D341Med (cell line): ENCODE measurements at regions not wholly inside any gene's neighbourhood (a gene's known extent, or its start where the extent isn't known, plus 50 kb on each side); places are given as distances from the start of the nearest gene placed in this dataset.

Experiments
- DNase-seq: peaks from one replicate; pipeline ENCODE4 v3.0.0; 2012; ENCODE audit warnings: low spot score

DNA sequence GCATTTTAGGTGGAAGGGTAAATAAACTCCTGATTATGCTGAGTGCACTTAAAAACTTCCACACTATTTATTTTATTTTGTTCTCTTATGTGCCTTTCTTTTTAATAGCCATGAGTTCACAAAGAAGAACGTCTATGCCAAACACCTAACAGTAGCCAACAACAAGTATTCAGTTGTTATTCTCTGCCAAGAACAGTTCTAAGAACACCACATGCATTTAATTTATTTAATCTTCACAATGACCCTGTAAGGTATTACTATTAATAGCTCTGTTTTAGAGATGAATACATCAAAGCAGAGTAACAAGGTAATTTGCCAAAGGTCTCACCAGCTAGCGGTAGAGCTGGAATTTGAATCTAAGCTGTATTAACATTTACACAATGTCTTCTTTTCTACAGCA, 240.1 kb downstream of the ALG10B start:
- no peak for DNase-seq

DNA sequence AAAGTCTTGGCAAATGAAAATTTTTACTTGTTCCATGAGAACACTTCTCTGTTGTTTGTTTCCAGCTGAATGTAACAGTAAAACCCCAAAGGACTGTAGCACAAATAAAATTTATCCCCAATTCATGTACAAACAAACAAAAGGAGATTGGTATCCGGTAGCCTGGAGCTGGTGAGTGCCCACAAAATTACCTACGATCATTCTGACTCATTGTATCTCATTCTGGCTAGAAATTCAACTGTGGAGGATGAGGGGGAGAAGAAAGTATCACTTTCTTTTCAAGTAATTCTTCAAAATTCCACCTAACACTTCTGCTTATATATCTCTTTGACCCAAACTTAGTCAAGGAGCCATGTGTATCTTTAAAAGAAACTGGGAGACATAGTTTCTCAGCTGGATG, 268.5 kb downstream of the ALG10B start:
- no peak for DNase-seq

DNA sequence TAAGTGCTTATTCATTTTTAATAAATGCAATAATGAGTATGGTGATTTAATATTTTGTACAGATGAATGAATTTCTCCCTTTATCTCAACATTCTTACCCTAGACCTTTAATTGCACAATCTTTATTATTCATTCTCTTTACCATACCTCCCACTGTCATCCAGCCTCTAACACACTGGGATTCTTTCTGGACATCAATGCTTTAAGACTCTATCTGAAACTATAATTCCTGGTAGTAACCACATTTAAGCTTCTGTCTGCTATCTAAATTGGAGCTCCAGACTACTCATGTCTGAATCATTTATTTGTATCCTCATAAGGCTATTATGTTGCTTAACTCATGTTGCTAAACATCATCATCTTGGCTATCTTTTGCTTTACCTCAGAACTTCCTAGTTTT, 270.2 kb downstream of the ALG10B start:
- no peak for DNase-seq

GRCh38 chr12:38587594-38587993, 271.0 kb downstream of the ALG10B start:
- no peak for DNase-seq

DNA sequence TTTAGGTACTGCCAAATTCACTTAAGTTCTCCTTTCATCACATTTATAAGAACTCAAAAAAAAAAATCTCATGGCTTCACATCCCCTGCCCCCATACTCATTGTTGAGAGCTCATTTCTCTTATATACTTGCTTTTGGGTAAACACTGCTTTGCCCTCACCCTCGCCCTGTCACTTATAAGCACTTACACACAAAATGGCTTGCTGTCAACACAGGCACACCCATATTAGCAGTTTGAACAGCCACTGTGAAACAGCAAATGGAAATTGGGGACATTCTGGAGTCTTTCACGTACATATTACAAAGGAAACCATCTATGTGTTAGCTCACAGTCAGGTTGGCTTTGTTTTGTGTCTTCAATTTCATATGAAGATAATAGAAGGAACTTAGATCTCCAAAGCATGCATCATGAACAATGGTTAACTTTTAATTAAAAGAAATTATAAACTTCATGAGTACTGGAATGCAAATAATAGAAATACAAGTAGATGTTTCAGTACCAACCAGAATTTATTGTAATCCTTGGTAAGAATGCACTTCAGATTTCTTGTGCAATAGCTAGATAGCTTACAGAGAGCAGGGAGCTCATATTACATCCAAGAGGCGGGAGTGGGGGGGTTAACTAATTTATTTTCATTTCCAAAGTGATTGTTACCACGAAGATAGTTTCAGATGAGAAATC, 272.2 kb downstream of the ALG10B start:
- DNase-seq, result no peak

DNA sequence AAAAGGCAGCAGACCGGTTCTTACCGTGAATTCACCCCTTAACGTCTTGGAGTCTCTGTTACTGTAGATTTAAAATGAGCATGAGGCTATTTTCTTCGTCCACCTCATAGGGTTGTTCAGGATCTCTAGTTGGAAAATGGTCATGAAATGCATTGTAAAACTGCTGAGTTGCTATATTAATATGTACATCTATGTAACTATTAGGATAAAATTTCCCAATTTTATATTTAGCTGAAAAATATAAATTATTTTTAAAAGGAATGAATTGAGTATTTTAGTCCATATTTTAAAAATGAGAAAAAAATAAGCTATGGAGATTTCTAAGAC, 272.7 kb downstream of the ALG10B start:
- DNase-seq, result no peak

DNA sequence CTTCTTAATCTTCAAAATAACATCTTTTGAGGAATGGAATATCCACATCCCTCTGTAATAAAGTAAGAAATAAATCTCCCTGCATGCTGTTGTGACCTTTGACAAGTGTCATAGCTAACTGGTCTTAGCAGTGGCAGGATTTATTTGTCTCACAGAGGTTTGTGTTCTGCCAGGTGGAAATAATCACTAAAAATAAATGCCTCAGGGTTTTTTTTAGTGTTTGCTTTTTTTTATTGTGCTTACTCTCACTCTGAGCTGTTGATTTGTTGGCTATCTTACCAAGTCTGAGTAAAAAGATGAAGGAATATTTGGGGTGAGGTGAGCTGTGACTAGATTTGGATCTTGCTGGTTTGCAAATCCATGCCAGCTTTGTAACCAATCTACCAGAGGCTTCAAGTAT, 285.4 kb downstream of the ALG10B start:
- DNase-seq, result no peak
